HUDEP-2 (cell line): ENCODE measurements at regions not wholly inside any gene's neighbourhood (a gene's known extent, or its start where the extent isn't known, plus 50 kb on each side); places are given as distances from the start of the nearest gene placed in this dataset.
"Not testable (repeated sequence)": the region's sequence is repeated elsewhere in the genome, so short reads cannot be mapped to it uniquely, and the experiment has no call there.

Experiments used
- DNase-seq, 76 experiments: peaks; one replicate each; lab custom pipeline; 2025; ENCODE audit not compliant: unreplicated experiment in 76 of 76; lab: John Stamatoyannopoulos, UW

- DNase-seq = peak in 73 of 76 experiments; percentile 19 to 95 (median 77)
These were observed 167.2 kb downstream of the TBC1D2B start for GRCh38 chr15:77910030-77910911.

GRCh38 chr15:77909182-77909940, 168.2 kb downstream of the TBC1D2B start:
- peak in 66 of 76 experiments; percentile 4 to 75 (median 55) for DNase-seq

- not testable (repeated sequence) for DNase-seq
These were observed 168.8 kb downstream of the TBC1D2B start for GRCh38 chr15:77908752-77909111.

GRCh38 chr15:77907824-77908751, 169.4 kb downstream of the TBC1D2B start:
- peak in 65 of 76 experiments; percentile 6 to 77 (median 56) for DNase-seq

GRCh38 chr15:77906062-77906990, 171.2 kb downstream of the TBC1D2B start:
- not testable (repeated sequence) for DNase-seq

GRCh38 chr15:77905301-77905920, 172.1 kb downstream of the TBC1D2B start:
- no peak for DNase-seq

GRCh38 chr15:77904901-77905300, 172.6 kb downstream of the TBC1D2B start:
- no peak for DNase-seq

- no peak for DNase-seq
These were observed 173.1 kb downstream of the TBC1D2B start for GRCh38 chr15:77904436-77904821.

GRCh38 chr15:77903761-77904435, 173.6 kb downstream of the TBC1D2B start:
- not testable (repeated sequence) for DNase-seq

- peak in 8 of 76 experiments; percentile 4 to 15 (median 12) for DNase-seq
These were observed 174.4 kb downstream of the TBC1D2B start for GRCh38 chr15:77902921-77903760.

- peak in 6 of 76 experiments; percentile 4 to 16 (median 7) for DNase-seq
These were observed 175.4 kb downstream of the TBC1D2B start for GRCh38 chr15:77901921-77902750.

- DNase-seq = no peak
These were observed 176.1 kb downstream of the TBC1D2B start for GRCh38 chr15:77901251-77901881.

- DNase-seq = peak in 54 of 76 experiments; percentile 2 to 75 (median 38)
These were observed 177.1 kb downstream of the TBC1D2B start for GRCh38 chr15:77900331-77900963.

- not testable (repeated sequence) for DNase-seq
These were observed 177.7 kb downstream of the TBC1D2B start for GRCh38 chr15:77899776-77900175.

- no peak for DNase-seq
These were observed 178.4 kb downstream of the TBC1D2B start for GRCh38 chr15:77898811-77899730.
